Endothelial cell of hepatic sinusoid (primary cell): ENCODE measurements at regions not wholly inside any gene's neighbourhood (a gene's known extent, or its start where the extent isn't known, plus 50 kb on each side); places are given as distances from the start of the nearest gene placed in this dataset.

Experiments used
- in situ Hi-C: cut with HindIII; loops from 2 replicates; pipeline ENCODE4 v1.10.0; 2017; ENCODE audit warnings: low sequenced_read_pairs

- in situ Hi-C loops = no loop called here
Observed at GRCh38 chr19:28948026-28948425, 264.9 kb downstream of the UQCRFS1 start.

DNA sequence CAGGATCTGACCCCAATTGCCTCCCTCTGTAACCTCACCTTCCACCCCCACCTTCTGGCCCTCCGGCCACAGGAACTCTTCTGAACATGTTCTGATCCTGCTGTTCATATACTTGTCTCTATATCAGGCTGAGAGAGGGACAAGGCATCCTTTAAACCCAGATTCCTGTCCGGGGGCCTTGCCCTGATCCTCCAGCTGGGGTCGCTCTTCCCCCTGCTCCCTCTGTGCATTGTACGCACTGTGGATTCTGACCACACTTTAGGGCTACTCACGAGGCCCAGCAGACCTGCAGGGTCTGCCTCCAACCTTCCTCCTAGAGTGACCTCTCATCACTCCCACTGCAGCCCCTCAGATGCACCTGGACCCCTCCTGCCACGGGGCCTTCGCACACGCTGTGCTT lies 269.3 kb downstream of the UQCRFS1 start:
- in situ Hi-C loops = no loop called here

DNA sequence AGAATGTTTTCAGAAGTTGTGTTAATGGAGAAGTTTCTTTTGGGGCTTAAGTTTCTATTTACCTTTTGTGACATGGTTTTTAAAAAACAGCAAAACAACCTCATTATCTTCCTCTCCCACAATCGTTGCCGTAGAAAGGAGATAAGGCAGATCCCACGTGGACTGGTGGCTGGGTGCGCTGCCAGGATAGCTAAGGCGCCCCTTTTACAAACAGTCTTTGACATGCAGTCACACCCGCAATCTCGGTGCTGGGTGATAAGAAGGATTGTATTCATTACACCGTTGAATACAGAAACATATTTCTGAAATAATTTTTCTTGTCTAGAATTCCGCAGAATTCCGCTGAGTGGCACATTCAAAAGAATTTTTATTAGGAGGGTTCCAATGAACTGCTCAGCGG lies 271.1 kb downstream of the UQCRFS1 start:
- in situ Hi-C loops = no loop called here

GRCh38 chr19:28940751-28941500 lies 272.0 kb downstream of the UQCRFS1 start:
- in situ Hi-C loops = no loop called here

DNA sequence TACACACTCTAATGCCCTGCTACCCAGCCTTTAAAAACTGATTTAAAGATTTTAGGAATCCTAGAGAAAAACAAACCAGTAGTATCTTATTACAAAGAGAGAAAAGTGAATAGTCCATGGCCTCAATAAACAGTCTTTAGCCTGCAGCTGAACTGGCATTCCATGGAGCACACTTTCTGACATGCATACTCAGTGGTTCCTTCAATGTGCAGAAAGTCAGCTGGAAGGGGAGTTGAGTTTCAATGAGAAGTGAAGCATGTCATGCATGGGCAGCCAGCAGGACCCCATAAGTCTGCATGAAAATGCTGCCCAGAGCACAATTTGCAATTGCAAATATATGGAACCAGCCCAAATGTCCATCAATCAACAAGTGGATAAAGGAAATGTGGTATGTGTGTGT lies 273.7 kb downstream of the UQCRFS1 start:
- in situ Hi-C loops = no loop called here

GRCh38 chr19:28936001-28936400 lies 276.9 kb downstream of the UQCRFS1 start:
- in situ Hi-C loops = no loop called here

- in situ Hi-C loops = no loop called here
Observed at GRCh38 chr19:28934631-28935030, 278.3 kb downstream of the UQCRFS1 start.

DNA sequence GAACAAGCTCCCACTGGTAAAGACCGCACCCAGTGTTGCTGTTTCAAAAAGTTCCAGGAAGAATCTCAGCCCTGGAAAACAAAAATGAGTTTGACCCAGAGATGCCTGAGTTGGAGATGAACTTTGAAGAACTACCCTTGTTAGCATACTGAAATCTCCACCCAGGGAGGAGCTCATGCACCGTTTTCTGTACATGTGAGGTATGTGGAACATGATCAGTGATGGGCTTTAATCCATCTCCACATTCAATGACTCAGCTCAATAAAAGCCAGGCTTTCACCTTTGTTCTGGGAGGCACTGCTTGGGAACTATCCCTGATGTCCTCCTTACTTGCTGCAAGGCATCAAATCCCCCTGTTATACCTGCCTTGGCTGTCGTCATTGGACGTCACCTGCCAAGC lies 279.9 kb downstream of the UQCRFS1 start:
- in situ Hi-C loops = no loop called here

DNA sequence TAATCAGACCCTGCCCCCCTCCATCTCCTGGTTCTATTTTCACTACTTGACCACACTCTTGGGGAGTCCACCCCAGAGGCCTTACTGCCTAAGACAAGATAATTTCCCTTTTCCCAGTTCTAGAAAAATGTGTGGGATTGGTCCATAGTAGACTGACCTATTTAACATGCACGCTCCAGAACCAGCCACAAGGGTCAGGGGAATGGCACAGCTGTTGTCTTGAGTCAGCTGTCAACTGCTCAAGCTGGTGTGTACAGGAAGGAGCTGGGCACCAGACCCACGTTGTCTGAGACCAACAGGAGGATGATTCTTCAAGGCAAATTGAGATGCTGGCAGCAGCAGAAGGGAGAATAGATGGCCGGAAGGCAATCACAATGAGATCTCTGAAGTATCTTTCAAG lies 280.5 kb downstream of the UQCRFS1 start:
- in situ Hi-C loops = no loop called here

DNA sequence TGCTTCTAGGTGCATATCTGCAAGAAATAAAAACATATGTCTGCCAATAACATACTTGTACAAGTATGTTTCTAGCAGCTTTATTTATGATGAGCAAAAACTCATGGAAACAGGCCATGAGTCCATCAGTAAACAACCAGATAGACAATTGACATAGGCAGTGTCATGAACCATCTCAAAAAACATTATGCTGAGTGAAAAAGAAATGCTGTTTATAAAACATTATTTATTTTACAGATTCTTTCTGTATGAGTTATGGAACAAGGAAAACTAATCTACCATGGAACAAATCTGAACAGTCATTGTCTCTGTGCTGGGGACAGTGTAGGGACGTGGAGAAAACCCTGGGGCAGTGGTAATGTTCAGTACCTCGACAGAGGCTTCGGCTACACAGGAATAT lies 283.9 kb downstream of the UQCRFS1 start:
- in situ Hi-C loops = no loop called here

- in situ Hi-C loops = no loop called here
Observed at GRCh38 chr19:28927456-28927855, 285.5 kb downstream of the UQCRFS1 start.

- in situ Hi-C loops = loop anchor here (5.0 kb wide), 1 partner anchor 62 kb away; no protein-coding TSS in a partner anchor
Observed at GRCh38 chr19:28920269-28921066, 292.5 kb downstream of the UQCRFS1 start.

DNA sequence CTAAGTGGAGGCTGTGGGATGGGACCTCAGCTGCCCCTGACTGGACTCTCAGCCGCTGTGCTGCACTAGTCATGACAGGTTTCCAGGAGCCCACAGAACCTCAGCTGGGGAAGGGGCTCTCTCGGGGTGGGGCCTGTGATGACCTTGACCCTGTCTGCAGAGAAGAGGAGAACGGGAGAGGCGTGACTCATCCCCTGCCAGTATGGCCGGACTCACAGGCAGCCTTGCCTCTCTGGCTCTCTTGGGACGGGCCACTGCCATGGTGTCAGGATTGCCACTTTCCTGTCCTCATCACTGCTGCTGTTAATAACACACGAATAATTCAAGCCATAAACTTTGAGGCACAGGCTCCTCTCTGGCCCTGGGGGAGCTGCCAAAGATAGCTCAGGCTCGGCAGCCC lies 295.3 kb downstream of the UQCRFS1 start:
- in situ Hi-C loops = no loop called here

DNA sequence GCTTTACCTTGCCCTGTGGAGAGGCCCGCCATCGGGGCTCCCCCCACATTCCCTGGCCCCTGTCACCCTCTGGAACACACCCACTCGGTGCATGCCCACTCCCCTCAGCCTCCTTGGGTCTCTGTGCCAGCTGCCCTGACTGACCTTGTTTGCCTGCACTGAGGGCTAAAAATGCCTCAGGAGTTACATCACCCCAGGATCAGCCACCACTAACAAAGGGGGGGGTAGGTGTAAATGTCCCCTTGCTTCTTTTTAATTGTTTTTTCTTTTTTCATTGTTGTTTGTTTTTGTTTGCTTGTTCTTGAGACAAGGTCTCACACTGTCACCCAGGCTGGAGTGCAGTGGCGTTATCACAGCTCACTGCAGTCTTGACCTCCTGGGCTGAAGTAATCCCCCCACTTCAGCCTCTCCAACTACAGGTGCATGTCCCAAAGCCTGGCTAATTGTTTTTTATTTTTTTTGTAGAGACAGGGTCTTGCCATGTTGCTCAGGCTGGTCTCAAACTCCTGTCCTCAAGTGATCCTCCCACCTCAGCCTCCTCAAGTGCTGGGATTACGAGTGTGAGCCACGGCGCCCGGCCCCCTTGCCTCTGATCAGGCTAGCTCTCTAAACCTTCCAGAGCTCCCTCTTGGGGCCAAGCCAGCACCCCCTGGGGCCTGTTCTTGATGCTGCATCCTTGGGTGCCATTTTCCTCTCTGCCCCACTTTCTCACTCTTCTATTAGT lies 297.1 kb downstream of the UQCRFS1 start:
- in situ Hi-C loops = no loop called here

DNA sequence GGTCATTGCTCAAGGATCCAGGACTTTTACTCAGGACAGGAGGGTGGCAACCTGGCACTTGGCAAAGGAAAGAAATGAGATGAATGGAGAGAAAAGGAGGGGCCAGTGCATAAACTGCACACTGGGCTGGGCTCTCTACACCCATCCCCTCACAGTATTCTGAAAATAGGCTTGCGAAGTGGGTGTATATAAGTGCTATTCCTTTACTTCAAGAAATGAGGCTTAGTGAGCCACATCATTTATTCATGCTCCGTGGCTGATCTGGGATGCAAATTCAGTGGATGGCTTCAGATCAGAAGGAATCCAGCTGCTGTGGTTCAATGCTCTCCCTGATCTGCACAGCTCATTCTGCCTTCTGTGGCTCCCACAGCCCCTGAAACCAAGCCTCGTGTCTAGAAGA lies 297.7 kb downstream of the UQCRFS1 start:
- in situ Hi-C loops = no loop called here

DNA sequence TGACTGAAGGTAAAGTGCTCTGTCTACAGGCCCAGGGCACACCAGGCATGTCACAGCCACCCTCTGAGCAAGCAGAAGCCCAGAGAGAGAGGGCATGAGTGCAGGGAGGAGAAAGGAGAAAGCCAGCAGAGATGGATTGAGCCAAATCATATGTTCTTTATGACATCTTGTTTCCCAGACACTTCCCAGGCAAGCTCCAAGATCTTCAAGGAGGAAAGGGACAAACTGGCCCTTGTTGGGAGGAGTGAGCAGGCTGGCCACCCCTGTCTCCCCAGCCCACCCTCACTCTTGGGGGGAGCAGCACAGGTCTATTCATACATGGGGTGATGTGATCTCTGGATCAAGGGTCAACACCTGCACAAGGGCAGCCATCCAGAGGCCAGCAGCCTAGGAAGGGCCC lies 298.8 kb downstream of the UQCRFS1 start:
- in situ Hi-C loops = no loop called here

DNA sequence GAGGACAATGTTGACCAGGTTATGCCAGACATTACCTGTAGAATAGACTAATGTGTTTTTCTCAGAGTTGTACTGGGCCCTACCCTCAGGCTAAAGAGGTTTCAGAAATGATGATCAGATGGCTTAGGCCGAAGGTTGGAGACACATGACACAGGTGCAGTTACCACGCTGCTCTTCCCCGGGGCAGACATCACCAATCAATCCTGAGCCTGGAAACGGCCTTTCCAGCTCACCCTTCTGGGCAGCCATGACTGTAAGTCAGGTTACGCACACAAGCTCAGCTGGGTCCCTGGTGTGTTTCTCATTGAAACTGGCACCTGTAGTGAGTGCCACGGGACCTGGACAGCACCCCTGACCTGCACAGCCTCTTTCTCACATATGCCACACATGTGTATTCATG lies 299.3 kb downstream of the UQCRFS1 start:
- in situ Hi-C loops = no loop called here

GRCh38 chr19:28908941-28909340 lies 304.0 kb downstream of the UQCRFS1 start:
- in situ Hi-C loops = no loop called here

DNA sequence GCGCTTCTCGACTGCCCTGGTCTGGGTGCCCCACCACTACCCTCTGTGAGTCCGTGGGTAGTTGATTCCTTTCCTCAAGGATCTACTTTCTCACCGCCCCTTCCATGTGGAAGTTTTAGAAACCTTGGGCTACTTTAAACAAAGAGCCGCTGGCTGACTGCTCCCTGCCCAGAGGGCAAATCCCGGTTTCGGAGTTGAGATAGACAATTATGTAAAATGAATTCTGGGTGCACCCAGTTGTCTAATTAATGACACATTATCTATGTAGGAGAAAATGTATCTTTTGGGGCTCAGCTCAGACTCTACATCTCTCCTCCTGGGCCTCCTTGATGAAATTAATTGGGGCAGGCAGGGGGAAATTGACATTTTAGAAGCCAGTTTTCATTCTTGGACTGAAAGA lies 305.4 kb downstream of the UQCRFS1 start:
- in situ Hi-C loops = no loop called here

GRCh38 chr19:28905996-28906395 lies 307.0 kb downstream of the UQCRFS1 start:
- in situ Hi-C loops = no loop called here

DNA sequence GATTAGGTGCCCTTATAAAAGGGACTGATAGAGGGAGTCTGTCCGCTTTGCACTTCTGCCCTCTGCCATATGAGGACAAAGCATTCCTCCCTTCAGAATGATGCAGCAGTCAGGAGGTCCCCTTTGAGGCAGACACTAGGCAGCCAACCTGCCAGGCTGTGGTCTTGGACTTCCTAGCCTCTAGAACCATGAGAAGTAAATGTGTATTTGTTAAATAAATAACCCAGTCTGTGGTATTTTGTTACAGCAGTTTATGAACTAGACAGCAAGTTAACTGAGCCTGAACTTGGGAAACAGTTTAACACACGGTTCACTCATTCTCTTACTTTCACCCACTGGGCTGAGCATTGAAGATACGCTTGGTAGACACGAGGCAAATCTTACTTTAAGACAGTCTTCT lies 313.2 kb downstream of the UQCRFS1 start:
- in situ Hi-C loops = no loop called here

DNA sequence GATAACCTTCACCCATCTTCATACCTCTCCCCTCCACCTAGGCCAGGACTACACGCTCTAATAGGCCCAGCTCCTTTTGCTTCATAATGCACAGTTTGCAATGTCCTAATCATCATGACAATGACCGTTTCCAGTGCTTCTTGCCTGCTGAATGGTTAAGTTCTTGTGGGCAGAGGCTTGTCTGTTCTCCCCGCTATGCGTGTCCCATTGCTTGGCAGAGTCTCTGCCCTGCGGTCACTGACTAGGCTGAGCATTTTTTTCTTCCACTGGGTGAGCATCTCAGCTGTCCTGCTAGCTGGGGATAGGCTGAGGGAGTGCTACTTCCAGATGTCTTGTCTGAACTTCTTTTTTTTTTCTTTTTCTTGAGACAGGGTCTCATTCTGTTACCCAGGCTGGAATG lies 314.7 kb downstream of the UQCRFS1 start:
- in situ Hi-C loops = no loop called here
